GM20000 (cell line): ENCODE measurements at regions not wholly inside any gene's neighbourhood (a gene's known extent, or its start where the extent isn't known, plus 50 kb on each side); places are given as distances from the start of the nearest gene placed in this dataset.

Experiments
- DNase-seq: peaks from one replicate; pipeline ENCODE4 v3.0.0; 2012; ENCODE audit warnings: low spot score
- CTCF ChIP-seq: IDR thresholded peaks from 2 replicates; pipeline ENCODE4 v1.5.1; 2012; ENCODE audit warnings: mild to moderate bottlenecking, control low read depth; ENCODE audit errors: extremely low read depth, missing control alignments

DNA sequence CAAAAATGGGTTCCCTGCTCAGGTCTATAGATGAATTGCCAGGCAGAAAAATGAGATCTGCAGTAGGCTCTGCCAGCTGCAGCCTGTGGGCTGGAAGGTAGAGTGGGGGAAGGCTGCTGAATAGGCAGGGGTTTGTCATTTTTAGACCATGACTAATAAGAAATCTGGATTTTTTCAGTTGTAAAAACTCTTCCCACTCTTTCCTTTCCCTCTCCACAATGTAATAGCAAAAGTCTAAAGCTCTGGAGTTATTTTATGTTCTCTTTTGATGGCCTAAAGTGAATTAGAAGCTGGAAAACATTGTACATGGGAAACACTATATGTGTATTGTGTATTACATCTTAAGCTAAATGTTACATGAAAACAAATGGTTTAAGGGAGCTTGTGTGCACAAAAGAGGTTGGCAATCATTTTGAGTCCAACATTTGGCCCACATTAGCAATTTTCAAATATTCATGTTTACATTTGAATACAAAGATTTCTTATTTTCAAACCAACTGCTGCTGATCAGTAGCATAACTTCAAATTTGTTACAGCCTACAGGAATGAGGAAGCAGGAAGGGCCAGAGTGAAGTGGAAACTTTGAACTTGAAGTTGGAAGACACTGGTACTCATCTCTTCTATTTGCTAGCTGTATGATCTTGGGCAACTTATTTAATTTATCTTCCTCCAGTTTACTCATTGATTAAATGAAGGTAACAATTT, 407.1 kb downstream of the SLC4A3 start:
- no peak for TF ChIP-seq CTCF
- DNase-seq, result no peak

DNA sequence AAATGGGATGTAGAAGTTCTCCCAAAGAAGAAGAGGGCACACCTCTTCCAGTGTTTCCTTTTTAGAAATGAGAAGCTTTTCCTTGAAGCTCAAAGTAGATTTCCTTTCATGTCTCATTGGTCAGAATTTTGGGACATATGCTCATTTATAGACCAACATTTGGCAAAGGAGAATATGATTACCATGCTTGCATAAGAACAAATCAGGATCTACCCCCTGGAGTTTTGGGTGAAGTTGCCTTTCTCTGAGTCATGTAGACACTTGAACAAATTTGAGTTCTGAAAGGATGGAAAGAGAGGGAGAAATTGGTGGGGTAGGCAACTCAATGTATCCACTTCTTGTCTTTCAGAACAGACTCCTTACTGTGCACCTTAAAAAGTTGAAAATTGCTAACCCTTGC, 409.0 kb downstream of the SLC4A3 start:
- no peak for DNase-seq
- TF ChIP-seq CTCF, result no peak

DNA sequence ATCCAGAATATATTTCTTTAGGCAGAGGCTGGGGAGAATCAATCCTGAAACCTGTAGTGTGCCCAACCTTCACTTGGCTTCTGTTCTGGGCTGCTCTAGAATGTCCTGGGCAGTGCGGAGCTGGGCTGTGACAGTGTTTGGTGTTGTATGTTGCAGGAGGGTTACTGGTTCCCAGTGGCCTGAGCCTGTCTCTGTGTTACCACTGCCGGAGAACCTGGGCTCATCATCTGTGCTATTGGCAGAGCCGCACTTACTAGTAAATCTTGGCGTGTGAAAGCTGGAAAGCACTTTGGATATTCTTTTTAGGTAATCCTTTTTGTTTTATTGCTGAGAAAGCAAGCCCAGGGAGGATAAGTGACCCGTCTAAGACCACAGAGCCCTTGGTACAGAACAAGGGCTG, 412.9 kb downstream of the SLC4A3 start:
- TF ChIP-seq CTCF, result no peak
- no peak for DNase-seq

GRCh38 chr2:220041447-220041846, 414.0 kb downstream of the SLC4A3 start:
- no peak for TF ChIP-seq CTCF
- no peak for DNase-seq

DNA sequence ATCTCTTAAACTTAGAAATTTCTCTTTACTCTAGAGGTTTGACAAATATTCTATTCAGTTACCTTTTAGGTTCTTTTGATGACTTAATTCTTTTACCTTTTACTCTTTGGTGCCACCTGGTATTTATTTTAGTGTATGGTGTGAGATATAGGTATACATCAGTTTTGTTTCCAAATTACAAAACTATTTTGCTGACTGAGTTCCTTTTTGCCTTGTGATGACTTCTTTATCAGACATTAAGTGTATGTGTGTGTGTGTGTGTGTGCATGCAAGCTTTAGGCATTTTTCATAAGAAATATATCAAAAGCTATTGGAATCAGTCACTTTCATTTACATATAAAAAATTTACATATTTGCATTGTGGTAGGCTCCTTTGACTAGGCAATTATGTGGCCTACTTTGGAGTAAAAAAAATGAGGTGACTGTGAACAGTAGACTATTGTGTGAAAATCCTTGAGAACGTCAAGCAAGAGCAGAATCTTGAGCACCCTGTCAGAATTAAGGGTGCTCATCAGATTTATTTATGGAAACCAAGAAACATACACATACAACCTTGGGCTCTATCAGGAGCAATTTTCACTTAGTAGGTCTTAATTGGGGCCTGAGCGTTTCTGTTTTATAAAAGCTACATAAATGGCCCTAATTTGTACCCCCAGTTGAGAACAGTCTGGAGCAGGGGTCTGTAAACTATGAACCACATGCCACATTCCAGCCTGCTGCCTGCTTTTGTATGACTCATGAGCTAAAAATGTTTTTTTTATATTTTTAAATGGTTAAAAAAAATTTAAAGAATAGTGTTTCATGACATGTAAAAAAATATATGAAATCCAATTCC, 415.9 kb downstream of the SLC4A3 start:
- no peak for TF ChIP-seq CTCF
- no peak for DNase-seq

- no peak for DNase-seq
- no peak for TF ChIP-seq CTCF
These were observed 416.5 kb downstream of the SLC4A3 start for GRCh38 chr2:220043990-220044335.

GRCh38 chr2:220044383-220044782, 417.0 kb downstream of the SLC4A3 start:
- DNase-seq, result no peak
- TF ChIP-seq CTCF, result no peak
